ENCODE measurements at regions not wholly inside any gene's neighbourhood (a gene's known extent, or its start where the extent isn't known, plus 50 kb on each side); places are given as distances from the start of the nearest gene placed in this dataset.

- TF ChIP-seq CTCF (IDR thresholded peaks at IDR 0.05; ENCODE audit: low read depth, low read length): no peak
- H3K4me3 ChIP-seq (ENCODE audit: low read depth, low read length): no peak overlapping the region
Observed at GRCh38 chr1:219278288-219278687, 104.6 kb downstream of the LYPLAL1 start.

DNA sequence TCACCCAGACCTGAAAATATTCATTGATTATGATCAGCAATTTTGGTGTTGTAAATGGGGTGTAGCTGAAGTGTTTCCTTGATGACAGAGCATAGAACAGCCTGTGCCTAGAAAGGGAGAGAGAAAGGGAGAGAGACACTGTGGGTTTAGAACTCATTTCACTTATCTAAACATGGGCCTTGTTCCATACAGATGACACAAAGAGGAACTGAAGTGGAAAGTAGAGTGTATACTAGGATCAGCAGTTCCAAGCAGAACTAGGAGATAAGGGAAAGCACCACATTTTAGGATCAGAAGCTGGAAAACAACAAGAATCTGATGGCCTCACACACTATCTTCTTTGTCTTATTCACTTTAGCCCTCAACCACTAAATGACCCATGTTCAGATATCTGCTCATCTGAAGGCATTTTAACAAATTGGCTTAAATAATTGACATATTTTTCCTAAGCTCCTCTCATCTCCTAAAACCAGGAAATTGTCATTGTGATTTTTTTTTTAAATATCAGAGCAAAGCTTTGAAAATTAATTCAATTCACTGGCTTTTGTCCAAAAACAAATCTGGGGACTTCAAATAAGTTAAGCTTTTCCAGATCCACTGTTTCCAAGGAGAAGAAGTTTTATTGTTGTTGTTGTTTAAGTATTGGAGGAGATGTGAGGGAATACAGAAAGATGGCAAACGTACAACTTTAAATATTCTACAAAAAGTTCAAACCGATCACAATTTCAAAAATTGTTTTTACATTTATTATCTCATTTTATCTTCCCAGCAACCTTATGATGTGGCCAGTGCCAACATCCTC is 103.8 kb downstream of the LYPLAL1 start:
- no peak for TF ChIP-seq CTCF (IDR thresholded peaks at IDR 0.05; ENCODE audit: low read depth, low read length)
- no peak overlapping the region for H3K4me3 ChIP-seq (ENCODE audit: low read depth, low read length)

- no peak for TF ChIP-seq CTCF (IDR thresholded peaks at IDR 0.05; ENCODE audit: low read depth, low read length)
- H3K4me3 ChIP-seq (ENCODE audit: low read depth, low read length): no peak overlapping the region
Observed at GRCh38 chr1:219276049-219276738, 102.5 kb downstream of the LYPLAL1 start.

DNA sequence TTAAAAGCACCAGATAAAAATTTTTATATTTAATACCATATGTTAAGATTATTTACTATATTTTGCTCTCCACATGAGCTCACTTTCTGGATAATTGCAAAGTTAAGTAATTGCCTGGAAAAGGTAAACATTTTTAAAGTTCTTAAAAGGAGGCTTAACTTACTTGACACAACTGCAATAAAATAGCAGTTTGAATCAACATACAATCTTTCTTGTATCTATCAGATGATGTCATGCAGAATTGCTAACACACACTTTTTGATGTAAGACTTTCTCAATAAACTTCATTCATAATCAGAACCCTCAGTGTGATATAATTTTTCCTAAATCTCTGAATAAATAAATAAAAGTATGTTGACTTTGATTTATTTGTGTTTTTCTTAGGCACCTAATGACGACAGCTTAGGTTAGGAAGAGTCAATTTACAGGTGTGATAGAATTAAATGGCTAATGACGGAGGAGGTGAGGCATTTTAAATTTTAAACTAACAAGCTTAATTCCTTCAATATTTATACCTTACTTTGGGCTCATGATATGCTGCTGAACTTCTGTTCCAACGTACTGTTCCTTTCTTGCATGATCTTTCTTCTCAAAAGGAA is 99.5 kb downstream of the LYPLAL1 start:
- TF ChIP-seq CTCF (IDR thresholded peaks at IDR 0.05; ENCODE audit: low read depth, low read length): no peak
- no peak overlapping the region for H3K4me3 ChIP-seq (ENCODE audit: low read depth, low read length)

- H3K4me3 ChIP-seq (ENCODE audit: low read depth, low read length): no peak overlapping the region
- TF ChIP-seq CTCF (IDR thresholded peaks at IDR 0.05; ENCODE audit: low read depth, low read length): no peak
Observed at GRCh38 chr1:219271818-219272535, 98.3 kb downstream of the LYPLAL1 start.

GRCh38 chr1:219269171-219269570 is 95.5 kb downstream of the LYPLAL1 start:
- no peak overlapping the region for H3K4me3 ChIP-seq (ENCODE audit: low read depth, low read length)
- no peak for TF ChIP-seq CTCF (IDR thresholded peaks at IDR 0.05; ENCODE audit: low read depth, low read length)

Data from WI38 (cell line).